ENCODE measurements at regions not wholly inside any gene's neighbourhood (a gene's known extent, or its start where the extent isn't known, plus 50 kb on each side); places are given as distances from the start of the nearest gene placed in this dataset.
"Not testable (repeated sequence)": the region's sequence is repeated elsewhere in the genome, so short reads cannot be mapped to it uniquely, and the experiment has no call there.

DNA sequence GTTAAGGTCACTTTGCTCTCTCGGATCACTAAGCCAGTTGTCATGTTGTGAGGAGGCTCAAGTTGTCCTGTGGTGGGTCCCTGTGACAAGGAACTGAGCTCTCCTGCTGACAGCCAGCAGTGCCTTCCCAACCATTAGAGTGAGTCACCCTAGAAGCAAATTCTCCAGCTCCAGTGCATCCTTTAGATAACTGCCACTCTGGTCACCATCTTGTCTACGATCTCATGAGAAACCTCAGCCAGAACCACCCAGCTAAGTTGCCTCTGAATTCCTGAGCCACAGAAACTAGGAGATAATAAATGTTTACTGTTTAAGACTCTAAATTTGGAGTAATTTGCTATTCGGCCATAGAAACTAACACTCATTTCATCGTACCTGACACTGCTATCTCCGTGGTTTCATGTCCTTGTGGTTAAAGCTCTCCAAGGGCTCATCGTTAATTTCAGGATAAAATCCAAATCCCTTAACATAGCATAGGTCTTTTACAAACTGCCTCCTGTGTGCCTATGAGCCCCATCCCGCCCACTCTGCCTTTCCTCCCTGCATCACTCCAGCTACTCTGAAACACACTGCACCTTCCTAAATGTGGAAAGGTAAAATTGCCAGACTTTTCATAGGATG, 56.5 kb upstream of the WIPF3 start:
- H3K27me3 Mint-ChIP-seq, result peaks cover 6% of the 10 kb centered on the region
- Histone ChIP-seq H3K79me2 (ENCODE audit: control insufficient read depth, insufficient read depth, low read length) (no peaks in the 10 kb centered on the region), H4K20me1 (ENCODE audit: control insufficient read depth, insufficient read depth, low read length, poor library complexity, severe bottlenecking) (no peaks in the 10 kb centered on the region), H3K9ac (ENCODE audit: low read length) (no peak overlapping the region), H3K36me3 (replicated peaks in 1 of 2; ENCODE audit: control extremely low read depth in 1 of 2, control insufficient read depth in 1 of 2, extremely low read depth in 1 of 2, insufficient read depth in 2 of 2, low read length in 1 of 2) (no peaks in the 10 kb centered on the region), H3K27ac (ENCODE audit: low read length in 2 of 2) (no peak overlapping the region), H3K4me1 (ENCODE audit: control insufficient read depth in 2 of 2, insufficient read depth in 2 of 2, low read length in 2 of 2) (no peaks in the 10 kb centered on the region), H2AFZ (ENCODE audit: insufficient read depth, low read depth, low read length, poor library complexity, severe bottlenecking) (no peak overlapping the region), H3K9me3 (ENCODE audit: control extremely low read depth in 1 of 3, control insufficient read depth in 2 of 3, insufficient read depth in 1 of 3, low read length in 2 of 3) (no peaks in the 10 kb centered on the region), H3K4me3 (ENCODE audit: control extremely low read depth in 1 of 5, extremely low read depth in 1 of 5, insufficient read depth in 1 of 5, low read depth in 2 of 5, low read length in 4 of 5) (no peak overlapping the region), H3K27me3 (replicated peaks in 1 of 4; ENCODE audit: control extremely low read depth in 1 of 4, control insufficient read depth in 3 of 4, insufficient read depth in 4 of 4, low read length in 3 of 4) (no peaks in the 10 kb centered on the region), H3K4me2 (replicated peaks; ENCODE audit: low read depth, low read length, poor library complexity, severe bottlenecking) (no peak overlapping the region)
- H3K4me1 Mint-ChIP-seq, result no peaks in the 10 kb centered on the region
- H3K4me3 Mint-ChIP-seq, result no peak overlapping the region
- no peak overlapping the region for H3K27ac Mint-ChIP-seq
- ATAC-seq (ENCODE audit: low read depth) (no peak), DNase-seq (no peak)
- 88% methylated on average over 1 of the region's 7 CpGs for WGBS (ENCODE audit: insufficient coverage)
- ChIA-PET POLR2A (no interaction called here), CTCF (no interaction called here)
- intact Hi-C loops (cut with micrococcal nuclease), result loop anchor here (2.0 to 5.0 kb wide), 2 partner anchors 115 to 312 kb away; no protein-coding TSS in a partner anchor
- TF ChIP-seq, protein P1, sequence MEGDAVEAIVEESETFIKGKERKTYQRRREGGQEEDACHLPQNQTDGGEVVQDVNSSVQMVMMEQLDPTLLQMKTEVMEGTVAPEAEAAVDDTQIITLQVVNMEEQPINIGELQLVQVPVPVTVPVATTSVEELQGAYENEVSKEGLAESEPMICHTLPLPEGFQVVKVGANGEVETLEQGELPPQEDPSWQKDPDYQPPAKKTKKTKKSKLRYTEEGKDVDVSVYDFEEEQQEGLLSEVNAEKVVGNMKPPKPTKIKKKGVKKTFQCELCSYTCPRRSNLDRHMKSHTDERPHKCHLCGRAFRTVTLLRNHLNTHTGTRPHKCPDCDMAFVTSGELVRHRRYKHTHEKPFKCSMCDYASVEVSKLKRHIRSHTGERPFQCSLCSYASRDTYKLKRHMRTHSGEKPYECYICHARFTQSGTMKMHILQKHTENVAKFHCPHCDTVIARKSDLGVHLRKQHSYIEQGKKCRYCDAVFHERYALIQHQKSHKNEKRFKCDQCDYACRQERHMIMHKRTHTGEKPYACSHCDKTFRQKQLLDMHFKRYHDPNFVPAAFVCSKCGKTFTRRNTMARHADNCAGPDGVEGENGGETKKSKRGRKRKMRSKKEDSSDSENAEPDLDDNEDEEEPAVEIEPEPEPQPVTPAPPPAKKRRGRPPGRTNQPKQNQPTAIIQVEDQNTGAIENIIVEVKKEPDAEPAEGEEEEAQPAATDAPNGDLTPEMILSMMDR (IDR thresholded peaks at IDR 0.05), result no peak
- TF ChIP-seq EZH2 (IDR thresholded peaks at IDR 0.05; ENCODE audit: borderline replicate concordance, insufficient read depth, low read depth, low read length, poor library complexity, severe bottlenecking), result no peak
- H3K9me3 Mint-ChIP-seq (ENCODE audit: insufficient read depth), result no peaks in the 10 kb centered on the region

DNA sequence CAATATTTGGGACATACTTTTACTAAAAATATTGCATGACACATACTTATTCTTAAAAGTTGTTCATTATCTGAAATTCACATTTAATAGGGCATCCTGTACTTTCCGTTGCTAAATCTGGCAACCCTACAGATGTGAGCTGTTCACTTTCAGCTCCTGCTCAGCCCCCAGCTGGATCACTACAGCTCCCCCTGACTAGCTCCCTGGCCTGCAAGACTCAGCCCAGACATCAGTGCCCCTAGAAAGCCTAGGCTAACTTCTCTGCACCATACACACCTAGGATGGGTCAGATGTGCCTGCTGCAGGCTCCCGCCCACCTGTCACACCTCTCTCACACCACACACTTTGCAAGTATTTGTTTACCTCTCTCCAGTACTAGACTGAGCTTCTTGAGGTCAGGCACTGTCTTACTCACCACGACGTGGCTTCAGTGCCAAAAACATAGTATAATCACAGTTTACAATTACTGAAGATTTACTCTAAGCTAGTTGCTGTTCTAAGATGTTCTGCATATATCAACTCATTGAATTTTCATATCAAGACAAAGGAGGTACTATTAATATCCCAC, 55.9 kb upstream of the WIPF3 start:
- H3K9me3 ChIP-seq (ENCODE audit: control extremely low read depth in 1 of 3, control insufficient read depth in 2 of 3, insufficient read depth in 1 of 3, low read length in 2 of 3); H3K9me3 Mint-ChIP-seq (ENCODE audit: insufficient read depth); intact Hi-C loops (cut with micrococcal nuclease); H3K27me3 Mint-ChIP-seq; H3K4me2 ChIP-seq (replicated peaks; ENCODE audit: low read depth, low read length, poor library complexity, severe bottlenecking); POLR2A ChIA-PET; DNase-seq; H3K27me3 ChIP-seq (replicated peaks in 1 of 4; ENCODE audit: control extremely low read depth in 1 of 4, control insufficient read depth in 3 of 4, insufficient read depth in 4 of 4, low read length in 3 of 4); H3K9ac ChIP-seq (ENCODE audit: low read length); H3K79me2 ChIP-seq (ENCODE audit: control insufficient read depth, insufficient read depth, low read length); H3K27ac ChIP-seq (ENCODE audit: low read length in 2 of 2); H3K27ac Mint-ChIP-seq; H3K4me3 ChIP-seq (ENCODE audit: control extremely low read depth in 1 of 5, extremely low read depth in 1 of 5, insufficient read depth in 1 of 5, low read depth in 2 of 5, low read length in 4 of 5); H3K36me3 ChIP-seq (replicated peaks in 1 of 2; ENCODE audit: control extremely low read depth in 1 of 2, control insufficient read depth in 1 of 2, extremely low read depth in 1 of 2, insufficient read depth in 2 of 2, low read length in 1 of 2); H3K4me3 Mint-ChIP-seq; ATAC-seq (ENCODE audit: low read depth); H3K4me1 Mint-ChIP-seq; H4K20me1 ChIP-seq (ENCODE audit: control insufficient read depth, insufficient read depth, low read length, poor library complexity, severe bottlenecking); H2AFZ ChIP-seq (ENCODE audit: insufficient read depth, low read depth, low read length, poor library complexity, severe bottlenecking); CTCF ChIA-PET; H3K4me1 ChIP-seq (ENCODE audit: control insufficient read depth in 2 of 2, insufficient read depth in 2 of 2, low read length in 2 of 2): not testable (repeated sequence)
- WGBS (ENCODE audit: insufficient coverage), result 90% methylated on average over 2 of the region's 4 CpGs

DNA sequence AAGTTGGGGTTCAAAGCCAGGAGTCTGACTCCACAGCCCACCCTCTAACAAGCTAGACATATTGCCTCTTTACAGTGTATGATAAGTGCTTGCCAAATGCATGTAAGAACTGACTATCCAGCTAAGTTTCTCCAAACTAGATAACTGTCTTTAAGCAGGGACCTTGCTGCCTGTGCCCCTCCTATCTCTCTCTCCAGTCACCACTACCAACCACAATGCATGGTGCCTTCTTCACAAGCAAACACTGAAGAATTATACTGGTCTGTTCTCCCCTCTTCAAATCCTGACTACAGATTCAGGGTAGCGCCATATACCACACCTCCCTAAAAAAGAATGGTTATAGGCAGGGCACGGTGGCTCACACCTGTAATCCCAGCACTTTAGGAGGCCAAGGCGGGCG, 55.3 kb upstream of the WIPF3 start:
- H4K20me1 ChIP-seq (ENCODE audit: control insufficient read depth, insufficient read depth, low read length, poor library complexity, severe bottlenecking); H3K79me2 ChIP-seq (ENCODE audit: control insufficient read depth, insufficient read depth, low read length); H3K9me3 Mint-ChIP-seq (ENCODE audit: insufficient read depth); DNase-seq; H3K4me1 ChIP-seq (ENCODE audit: control insufficient read depth in 2 of 2, insufficient read depth in 2 of 2, low read length in 2 of 2); H3K4me3 Mint-ChIP-seq; H3K4me3 ChIP-seq (ENCODE audit: control extremely low read depth in 1 of 5, extremely low read depth in 1 of 5, insufficient read depth in 1 of 5, low read depth in 2 of 5, low read length in 4 of 5); H3K9me3 ChIP-seq (ENCODE audit: control extremely low read depth in 1 of 3, control insufficient read depth in 2 of 3, insufficient read depth in 1 of 3, low read length in 2 of 3); ATAC-seq (ENCODE audit: low read depth); H3K36me3 ChIP-seq (replicated peaks in 1 of 2; ENCODE audit: control extremely low read depth in 1 of 2, control insufficient read depth in 1 of 2, extremely low read depth in 1 of 2, insufficient read depth in 2 of 2, low read length in 1 of 2); intact Hi-C loops (cut with micrococcal nuclease); H3K4me1 Mint-ChIP-seq; H3K4me2 ChIP-seq (replicated peaks; ENCODE audit: low read depth, low read length, poor library complexity, severe bottlenecking); H3K9ac ChIP-seq (ENCODE audit: low read length); H2AFZ ChIP-seq (ENCODE audit: insufficient read depth, low read depth, low read length, poor library complexity, severe bottlenecking); H3K27me3 Mint-ChIP-seq; POLR2A ChIA-PET; H3K27ac ChIP-seq (ENCODE audit: low read length in 2 of 2); CTCF ChIA-PET; H3K27ac Mint-ChIP-seq; H3K27me3 ChIP-seq (replicated peaks in 1 of 4; ENCODE audit: control extremely low read depth in 1 of 4, control insufficient read depth in 3 of 4, insufficient read depth in 4 of 4, low read length in 3 of 4): not testable (repeated sequence)
- 90% methylated on average over 2 of the region's 4 CpGs for WGBS (ENCODE audit: insufficient coverage)
